Activated T-cell treated with anti-CD3 and anti-CD28 coated beads, Interleukin-2, amount 50 U/mL, for 72 hours (primary cell): ENCODE measurements at regions not wholly inside any gene's neighbourhood (a gene's known extent, or its start where the extent isn't known, plus 50 kb on each side); places are given as distances from the start of the nearest gene placed in this dataset.
A peak's percentile ranks its signal among the peaks of the same experiment; 100 is the strongest.

Source experiments
- ATAC-seq, 2 donors: fragments of 150-1000 bp; cut with Tn5 transposase; replicated peaks in 1 of 2; 2 replicates each; pipeline ENCODE4 v1.10.0; 2021; ENCODE audit warnings: moderate library complexity in 2 of 2, mild to moderate bottlenecking in 1 of 2
- DNase-seq, 2 donors: peaks; one replicate each; pipeline ENCODE4 v3.0.0; 2021 to 2022; ENCODE audit warnings: mixed read lengths in 1 of 2
- H3K27ac Mint-ChIP-seq: one replicate; pipeline ENCODE4 v1.8.0; 2022; ENCODE audit warnings: mild to moderate bottlenecking, moderate library complexity, mixed read lengths
- H3K27me3 Mint-ChIP-seq: one replicate; pipeline ENCODE4 v1.8.0; 2022; ENCODE audit warnings: low read depth, mixed read lengths
- H3K36me3 Mint-ChIP-seq, 2 donors: one replicate each; pipeline ENCODE4 v1.8.0; 2022; ENCODE audit warnings: mixed read lengths in 2 of 2, mild to moderate bottlenecking in 1 of 2; ENCODE audit not compliant: insufficient read depth in 2 of 2
- H3K4me1 Mint-ChIP-seq: one replicate; pipeline ENCODE4 v1.8.0; 2022; ENCODE audit warnings: low read depth, mixed read lengths
- H3K4me3 Mint-ChIP-seq, 2 donors: one replicate each; pipeline ENCODE4 v1.8.0; 2022; ENCODE audit warnings: mild to moderate bottlenecking in 2 of 2, mixed read lengths in 2 of 2, moderate library complexity in 2 of 2
- H3K9me3 Mint-ChIP-seq, 2 donors: one replicate each; pipeline ENCODE4 v1.8.0; 2022; ENCODE audit warnings: mixed read lengths in 2 of 2

GRCh38 chr21:38667291-38667870, 138.3 kb upstream of the ETS2 start:
- H3K9me3 Mint-ChIP-seq: no peaks in the 10 kb centered on the region
- H3K4me3 Mint-ChIP-seq: no peak overlapping the region
- no peaks in the 10 kb centered on the region for H3K36me3 Mint-ChIP-seq
- ATAC-seq: no peak
- peaks cover 37% of the 10 kb centered on the region for H3K27me3 Mint-ChIP-seq
- no peak overlapping the region for H3K27ac Mint-ChIP-seq
- no peaks in the 10 kb centered on the region for H3K4me1 Mint-ChIP-seq
- no peak for DNase-seq

GRCh38 chr21:38668067-38668466, 137.7 kb upstream of the ETS2 start:
- DNase-seq (no peak), ATAC-seq (no peak)
- no peaks in the 10 kb centered on the region for H3K4me1 Mint-ChIP-seq
- H3K27ac Mint-ChIP-seq: no peak overlapping the region
- peaks cover 31% of the 10 kb centered on the region for H3K27me3 Mint-ChIP-seq
- no peaks in the 10 kb centered on the region for H3K36me3 Mint-ChIP-seq
- H3K4me3 Mint-ChIP-seq: no peak overlapping the region
- no peaks in the 10 kb centered on the region for H3K9me3 Mint-ChIP-seq

- ATAC-seq: no peak
- Mint-ChIP-seq H3K27ac (no peak overlapping the region), H3K36me3 (no peaks in the 10 kb centered on the region), H3K4me1 (no peaks in the 10 kb centered on the region), H3K4me3 (no peak overlapping the region), H3K9me3 (no peaks in the 10 kb centered on the region), H3K27me3 (peaks cover 26% of the 10 kb centered on the region)
- no peak for DNase-seq
These were observed 137.2 kb upstream of the ETS2 start for GRCh38 chr21:38668541-38668940.

GRCh38 chr21:38669186-38669585, 136.5 kb upstream of the ETS2 start:
- H3K4me1 Mint-ChIP-seq: no peaks in the 10 kb centered on the region
- no peak overlapping the region for H3K4me3 Mint-ChIP-seq
- peak in 1 of 2 donors; percentile 26 for ATAC-seq
- no peak overlapping the region for H3K27ac Mint-ChIP-seq
- no peaks in the 10 kb centered on the region for H3K9me3 Mint-ChIP-seq
- DNase-seq: peak; percentile 6 to 13
- peaks cover 20% of the 10 kb centered on the region for H3K27me3 Mint-ChIP-seq
- no peaks in the 10 kb centered on the region for H3K36me3 Mint-ChIP-seq

GRCh38 chr21:38670861-38671260, 134.9 kb upstream of the ETS2 start:
- Mint-ChIP-seq H3K4me1 (no peaks in the 10 kb centered on the region), H3K36me3 (no peaks in the 10 kb centered on the region), H3K27ac (no peak overlapping the region), H3K4me3 (no peak overlapping the region), H3K9me3 (no peaks in the 10 kb centered on the region), H3K27me3 (peaks cover 6% of the 10 kb centered on the region)
- DNase-seq (no peak), ATAC-seq (no peak)

GRCh38 chr21:38671773-38672172, 134.0 kb upstream of the ETS2 start:
- Mint-ChIP-seq H3K9me3 (no peaks in the 10 kb centered on the region), H3K4me1 (no peaks in the 10 kb centered on the region), H3K27me3 (peaks cover 7% of the 10 kb centered on the region), H3K4me3 (no peak overlapping the region), H3K36me3 (no peaks in the 10 kb centered on the region), H3K27ac (no peak overlapping the region)
- DNase-seq: no peak
- ATAC-seq: no peak

GRCh38 chr21:38675182-38675824, 130.4 kb upstream of the ETS2 start:
- no peaks in the 10 kb centered on the region for H3K9me3 Mint-ChIP-seq
- no peak overlapping the region for H3K4me3 Mint-ChIP-seq
- no peaks in the 10 kb centered on the region for H3K4me1 Mint-ChIP-seq
- H3K36me3 Mint-ChIP-seq: no peaks in the 10 kb centered on the region
- peaks cover 10% of the 10 kb centered on the region for H3K27me3 Mint-ChIP-seq
- DNase-seq: no peak
- ATAC-seq: no peak
- no peak overlapping the region for H3K27ac Mint-ChIP-seq

- DNase-seq (no peak), ATAC-seq (no peak)
- no peaks in the 10 kb centered on the region for H3K36me3 Mint-ChIP-seq
- no peaks in the 10 kb centered on the region for H3K4me1 Mint-ChIP-seq
- no peak overlapping the region for H3K4me3 Mint-ChIP-seq
- peaks cover 21% of the 10 kb centered on the region for H3K27me3 Mint-ChIP-seq
- H3K27ac Mint-ChIP-seq: no peak overlapping the region
- H3K9me3 Mint-ChIP-seq: no peaks in the 10 kb centered on the region
These were observed 126.9 kb upstream of the ETS2 start for GRCh38 chr21:38678827-38679226.

GRCh38 chr21:38679534-38679933, 126.2 kb upstream of the ETS2 start:
- peaks cover 21% of the 10 kb centered on the region for H3K27me3 Mint-ChIP-seq
- no peak for DNase-seq
- H3K4me1 Mint-ChIP-seq: no peaks in the 10 kb centered on the region
- no peaks in the 10 kb centered on the region for H3K9me3 Mint-ChIP-seq
- no peak for ATAC-seq
- H3K36me3 Mint-ChIP-seq: no peaks in the 10 kb centered on the region
- H3K27ac Mint-ChIP-seq: no peak overlapping the region
- no peak overlapping the region for H3K4me3 Mint-ChIP-seq

- ATAC-seq (no peak), DNase-seq (no peak)
- peaks cover 21% of the 10 kb centered on the region for H3K27me3 Mint-ChIP-seq
- H3K4me3 Mint-ChIP-seq: no peak overlapping the region
- H3K36me3 Mint-ChIP-seq: no peaks in the 10 kb centered on the region
- no peak overlapping the region for H3K27ac Mint-ChIP-seq
- H3K9me3 Mint-ChIP-seq: no peaks in the 10 kb centered on the region
- no peaks in the 10 kb centered on the region for H3K4me1 Mint-ChIP-seq
These were observed 125.3 kb upstream of the ETS2 start for GRCh38 chr21:38680401-38680800.

GRCh38 chr21:38683222-38683621, 122.5 kb upstream of the ETS2 start:
- ATAC-seq (no peak), DNase-seq (no peak)
- no peaks in the 10 kb centered on the region for H3K4me1 Mint-ChIP-seq
- peaks cover 2 to 4% of the 10 kb centered on the region in 2 donors for H3K9me3 Mint-ChIP-seq
- peaks cover 0 to 3% of the 10 kb centered on the region in 2 donors for H3K36me3 Mint-ChIP-seq
- peaks cover 24% of the 10 kb centered on the region for H3K27me3 Mint-ChIP-seq
- no peak overlapping the region for H3K27ac Mint-ChIP-seq
- H3K4me3 Mint-ChIP-seq: no peak overlapping the region

GRCh38 chr21:38688068-38688467, 117.7 kb upstream of the ETS2 start:
- H3K27ac Mint-ChIP-seq: no peak overlapping the region
- no peak overlapping the region for H3K4me3 Mint-ChIP-seq
- no peaks in the 10 kb centered on the region for H3K4me1 Mint-ChIP-seq
- H3K9me3 Mint-ChIP-seq: peaks cover 2 to 6% of the 10 kb centered on the region in 2 donors
- H3K36me3 Mint-ChIP-seq: peaks cover 0 to 4% of the 10 kb centered on the region in 2 donors
- ATAC-seq (no peak), DNase-seq (no peak)
- peaks cover 39% of the 10 kb centered on the region for H3K27me3 Mint-ChIP-seq

- H3K4me1 Mint-ChIP-seq: no peaks in the 10 kb centered on the region
- no peak overlapping the region for H3K27ac Mint-ChIP-seq
- no peak for ATAC-seq
These were observed 114.1 kb upstream of the ETS2 start for GRCh38 chr21:38691631-38692030.

GRCh38 chr21:38696579-38696978, 109.2 kb upstream of the ETS2 start:
- Mint-ChIP-seq H3K27ac (no peak overlapping the region), H3K4me3 (no peak overlapping the region), H3K36me3 (no peaks in the 10 kb centered on the region), H3K9me3 (peaks cover 0 to 2% of the 10 kb centered on the region in 2 donors), H3K27me3 (peaks cover 40% of the 10 kb centered on the region), H3K4me1 (no peaks in the 10 kb centered on the region)
- no peak for DNase-seq
- ATAC-seq: no peak

More at GRCh38 chr21:38691631-38692030, 114.1 kb upstream of the ETS2 start:
- H3K36me3 Mint-ChIP-seq: peaks cover 0 to 4% of the 10 kb centered on the region in 2 donors
- H3K9me3 Mint-ChIP-seq: peaks cover 2 to 6% of the 10 kb centered on the region in 2 donors
- DNase-seq: no peak
- no peak overlapping the region for H3K4me3 Mint-ChIP-seq
- H3K27me3 Mint-ChIP-seq: peaks cover 44% of the 10 kb centered on the region
